Heart left ventricle (tissue), 16 donors: ENCODE measurements at regions not wholly inside any gene's neighbourhood (a gene's known extent, or its start where the extent isn't known, plus 50 kb on each side); places are given as distances from the start of the nearest gene placed in this dataset.
"Not testable (repeated sequence)": the region's sequence is repeated elsewhere in the genome, so short reads cannot be mapped to it uniquely, and the experiment has no call there.

ENCODE experiments used
- ATAC-seq, 4 donors: fragments of 200-7000 bp; cut with Tn5 transposase; one replicate each; pipeline ENCODE4 v1.9.1; 2020 to 2022; ENCODE audit warnings: moderate library complexity in 4 of 4, mild to moderate bottlenecking in 3 of 4, moderate number of reproducible peaks in 1 of 4
- DNase-seq, 5 donors: peaks; one replicate each; pipeline ENCODE4 v3.0.0-alpha.2; 2020
- H3K27ac ChIP-seq, 12 donors: fragments of 200-600 bp; sonication (generic) in 4 of 12; one replicate each; pipeline versions ENCODE4 v1.5.0 to v1.8.0; 2016 to 2022; ENCODE audit warnings: mild to moderate bottlenecking in 2 of 12
- H3K27me3 ChIP-seq, 9 donors: fragments of 200-600 bp; sonication (generic) in 2 of 9; one replicate each; pipeline versions ENCODE4 v1.5.1 to v1.8.0; 2016 to 2022; ENCODE audit warnings: mild to moderate bottlenecking in 3 of 9
- H3K36me3 ChIP-seq, 9 donors: fragments of 200-600 bp; sonication (generic) in 2 of 9; one replicate each; pipeline versions ENCODE4 v1.5.0 to v1.8.0; 2018 to 2022; ENCODE audit warnings: mild to moderate bottlenecking in 2 of 9
- H3K4me1 ChIP-seq, 12 donors: fragments of 200-600 bp; sonication (generic) in 4 of 12; one replicate each; pipeline versions ENCODE4 v1.5.0 to v1.8.0; 2016 to 2022; ENCODE audit warnings: mild to moderate bottlenecking in 3 of 12
- H3K4me3 ChIP-seq, 12 donors: fragments of 200-600 bp; sonication (generic) in 4 of 12; one replicate each; pipeline versions ENCODE4 v1.5.0 to v1.8.0; 2017 to 2022; ENCODE audit warnings: mild to moderate bottlenecking in 9 of 12, moderate library complexity in 4 of 12
- H3K9me3 ChIP-seq, 12 donors: fragments of 200-600 bp; sonication (generic) in 4 of 12; one replicate each; pipeline versions ENCODE4 v1.5.0 to v1.8.0; 2016 to 2022; ENCODE audit warnings: mild to moderate bottlenecking in 1 of 12
- CTCF ChIP-seq, 12 donors: fragments of 200-600 bp; sonication (generic) in 4 of 12; IDR thresholded peaks; one replicate each; pipeline versions ENCODE4 v1.5.0 to v1.8.0; 2018 to 2022; ENCODE audit warnings: antibody characterized with exemption in 12 of 12, mild to moderate bottlenecking in 5 of 12
- POLR2A ChIP-seq, 2 donors: fragments of 450-650 bp; IDR thresholded peaks; one replicate each; pipeline ENCODE4 v1.6.1; 2017; ENCODE audit warnings: antibody characterized with exemption in 2 of 2, mild to moderate bottlenecking in 2 of 2, moderate library complexity in 2 of 2
- WGBS, 4 donors: extraction: QIAGEN DNeasy Blood & Tissue Kit in 2 of 4; methylation state at CpG; one replicate each; pipeline versions ENCODE4 v1.1.5 to v1.1.7; 2013 to 2018; 5-methylcytosine and 5-hydroxymethylcytosine counted together
- intact Hi-C, 10 donors: fragments of 100-400 bp; cut with DNase I; formaldehyde crosslinking; loops; one replicate each; pipeline versions ENCODE4 v1.11.1 to v1.14.2; 2022
- donor health status: ischemic (EF 13 %, LVEDD 7.1; RV severe dilation, severe dysfunction).
- donor health status: healthy with polysubstance abuse.
- donor health status: DM: no; HTN: yes; CAD: no.
- donor health status: DM: no; HTN: no; CAD: no.
- donor health status: ischemic (EF 25% LVEDD 6.9; RV normal size, moderate dysfunction).
- donor health status: ischemic (EF 25% LVEDD 5.7; RV mildly dilated, moderate dysfunction).
- donor health status: healthy.
- donor health status: DM: yes; HTN: yes; CAD: no.
- donor health status: ischemic (EF 35%, LVEDD 5.7; RV mildly dilated, moderate dysfunction).
- donor health status: nonischemic (EF 11% LVEDD 7.7; RV severe dilation, severe dysfunction).
- donor health status: DM: yes; HTN: yes; CAD: no.
- donor health status: PGD.
- donor health status: ischemic (EF 29% LVEDD 5.4; RV normal size, mild dysfunction).
- donor health status: nonischemic (EF 23%, LVEDD 6.1; RV moderate dilation, normal function).

DNA sequence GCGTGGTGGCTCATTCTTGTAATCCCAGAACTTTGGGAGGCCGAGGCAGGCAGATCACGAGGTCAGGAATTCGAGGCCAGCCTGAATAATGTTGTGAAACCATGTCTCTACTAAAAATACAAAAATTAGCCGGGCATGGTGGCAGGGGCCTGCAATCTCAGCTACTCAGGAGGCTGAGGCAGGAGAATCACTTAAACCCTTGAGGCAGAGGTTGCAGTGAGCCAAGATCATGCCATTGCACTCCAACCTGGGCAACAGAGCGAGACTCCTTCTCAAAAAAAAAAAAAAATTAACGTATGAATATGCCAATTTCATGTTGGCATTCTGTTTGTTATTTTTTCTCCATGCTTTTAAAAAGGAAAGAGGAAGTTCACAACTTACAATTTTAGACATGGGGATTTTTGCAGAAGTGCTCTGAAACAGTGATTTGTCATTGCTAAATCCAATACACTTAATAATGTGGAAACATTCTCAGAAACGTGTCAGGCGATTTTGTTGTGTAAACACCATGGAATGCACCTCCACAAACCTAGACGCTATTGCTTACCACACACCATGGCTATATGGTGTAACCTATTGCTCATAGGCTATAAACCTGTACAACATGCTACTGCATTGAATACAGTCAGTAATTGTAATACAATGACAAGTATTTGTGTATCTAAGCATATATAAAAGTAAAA, 115.9 kb upstream of the PCDH20 start:
- intact Hi-C loops = no loop called here
- peaks cover 0 to 2% (median 0%) of the 10 kb centered on the region in 12 donors for H3K9me3 ChIP-seq
- no peaks in the 10 kb centered on the region for H3K4me1 ChIP-seq
- H3K27me3 ChIP-seq = no peaks in the 10 kb centered on the region
- ATAC-seq = no peak
- H3K27ac ChIP-seq = no peak overlapping the region
- DNase-seq = no peak
- no peaks in the 10 kb centered on the region for H3K36me3 ChIP-seq
- H3K4me3 ChIP-seq = no peak overlapping the region
- TF ChIP-seq POLR2A (IDR thresholded peaks at IDR 0.05) (no peak), CTCF (IDR thresholded peaks at IDR 0.05) (no peak)
- WGBS, 4 donors = 71 to 79% (median 76%) methylated on average over 10 of the region's 10 CpGs

- H3K27me3 ChIP-seq, intact Hi-C loops, DNase-seq, H3K4me1 ChIP-seq, H3K4me3 ChIP-seq, H3K27ac ChIP-seq, H3K36me3 ChIP-seq, ATAC-seq: not testable (repeated sequence)
- H3K9me3 ChIP-seq = peaks cover 0 to 12% (median 3%) of the 10 kb centered on the region in 12 donors
- WGBS, 4 donors = 68 to 81% (median 76%) methylated on average over 5 of the region's 5 CpGs
These were observed 103.6 kb upstream of the PCDH20 start for GRCh38 chr13:61519214-61519613.

DNA sequence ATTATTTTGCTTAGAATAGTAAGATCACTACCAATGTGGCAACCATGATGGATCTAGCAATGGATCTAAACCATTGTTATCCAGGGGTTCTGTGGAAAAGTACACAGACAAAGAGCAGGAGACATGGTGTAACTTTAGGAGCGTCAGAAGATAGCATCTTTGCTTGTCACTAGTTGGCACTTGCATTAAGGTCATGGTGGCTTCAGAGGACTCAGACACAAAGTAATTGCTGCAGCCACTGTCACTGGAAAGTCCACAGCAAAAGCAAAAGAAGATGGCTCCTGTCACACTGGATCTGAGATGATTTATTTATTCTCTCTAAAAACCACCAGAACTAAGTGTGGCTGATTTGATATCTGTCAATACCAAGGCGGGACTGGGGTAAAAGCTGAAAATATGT, 93.3 kb upstream of the PCDH20 start:
- H3K4me3 ChIP-seq = no peak overlapping the region
- H3K36me3 ChIP-seq = no peaks in the 10 kb centered on the region
- H3K27me3 ChIP-seq = no peaks in the 10 kb centered on the region
- DNase-seq = no peak
- WGBS, 4 donors = 74 to 82% (median 79%) methylated on average over 2 of the region's 2 CpGs
- H3K9me3 ChIP-seq = peaks cover 0 to 15% (median 0%) of the 10 kb centered on the region in 12 donors
- H3K27ac ChIP-seq = no peak overlapping the region
- no peak for ATAC-seq
- TF ChIP-seq CTCF (IDR thresholded peaks at IDR 0.05) (no peak), POLR2A (IDR thresholded peaks at IDR 0.05) (no peak)
- intact Hi-C loops = no loop called here
- no peaks in the 10 kb centered on the region for H3K4me1 ChIP-seq

- TF ChIP-seq POLR2A (IDR thresholded peaks at IDR 0.05) = no peak
- no peak for TF ChIP-seq CTCF (IDR thresholded peaks at IDR 0.05)
- Histone ChIP-seq H3K9me3 (no peaks in the 10 kb centered on the region), H3K27ac (no peak overlapping the region), H3K36me3 (no peaks in the 10 kb centered on the region), H3K4me1 (no peaks in the 10 kb centered on the region), H3K4me3 (no peak overlapping the region), H3K27me3 (no peaks in the 10 kb centered on the region)
- ATAC-seq (no peak), DNase-seq (no peak)
- 0 to 15% (median 6%) methylated on average over 1 of the region's 1 CpG for WGBS, 4 donors
- intact Hi-C loops = no loop called here
These were observed 84.5 kb upstream of the PCDH20 start for GRCh38 chr13:61500176-61500575.

- Histone ChIP-seq H3K36me3 (no peaks in the 10 kb centered on the region), H3K4me1 (no peaks in the 10 kb centered on the region), H3K4me3 (no peak overlapping the region), H3K27me3 (no peaks in the 10 kb centered on the region), H3K27ac (no peak overlapping the region), H3K9me3 (no peaks in the 10 kb centered on the region)
- intact Hi-C loops = no loop called here
- no peak for TF ChIP-seq POLR2A (IDR thresholded peaks at IDR 0.05)
- DNase-seq = no peak
- WGBS, 4 donors = 72 to 81% (median 76%) methylated on average over 2 of the region's 2 CpGs
- no peak for ATAC-seq
These were observed 80.0 kb upstream of the PCDH20 start for GRCh38 chr13:61495648-61496047.

DNA sequence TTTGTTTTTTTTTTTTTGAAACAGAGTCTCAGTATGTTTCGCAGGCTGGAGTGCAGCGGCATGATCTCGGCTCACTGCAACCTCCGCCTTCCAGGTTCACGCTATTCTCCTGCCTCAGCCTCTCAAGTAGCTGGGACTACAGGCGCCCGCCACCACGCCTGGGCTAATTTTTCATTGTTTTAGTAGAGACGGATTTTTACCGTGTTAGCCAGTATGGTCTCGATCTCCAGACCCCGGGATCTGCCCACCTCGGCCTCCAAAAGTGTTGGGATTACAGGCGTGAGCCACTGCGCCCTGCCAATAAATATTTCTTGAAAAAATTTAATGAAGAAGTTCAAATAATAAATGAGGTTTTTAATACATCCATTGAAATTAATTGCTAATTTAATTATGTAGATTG, 77.9 kb upstream of the PCDH20 start:
- H3K4me1 ChIP-seq, H3K4me3 ChIP-seq, H3K36me3 ChIP-seq, H3K27ac ChIP-seq, ATAC-seq, H3K9me3 ChIP-seq, intact Hi-C loops, DNase-seq, H3K27me3 ChIP-seq: not testable (repeated sequence)
- WGBS, 4 donors = 94 to 96% (median 95%) methylated on average over 15 of the region's 15 CpGs
